GM19324 (cell line): ENCODE measurements at regions not wholly inside any gene's neighbourhood (a gene's known extent, or its start where the extent isn't known, plus 50 kb on each side); places are given as distances from the start of the nearest gene placed in this dataset.
"Not testable (repeated sequence)": the region's sequence is repeated elsewhere in the genome, so short reads cannot be mapped to it uniquely, and the experiment has no call there.

ENCODE experiments used
- ATAC-seq: cut with Tn5 transposase; IDR thresholded peaks from one replicate; pipeline ENCODE4 v1.9.1; 2021; ENCODE audit warnings: mild to moderate bottlenecking, moderate library complexity; ENCODE audit not compliant: unreplicated experiment, low FRiP score

DNA sequence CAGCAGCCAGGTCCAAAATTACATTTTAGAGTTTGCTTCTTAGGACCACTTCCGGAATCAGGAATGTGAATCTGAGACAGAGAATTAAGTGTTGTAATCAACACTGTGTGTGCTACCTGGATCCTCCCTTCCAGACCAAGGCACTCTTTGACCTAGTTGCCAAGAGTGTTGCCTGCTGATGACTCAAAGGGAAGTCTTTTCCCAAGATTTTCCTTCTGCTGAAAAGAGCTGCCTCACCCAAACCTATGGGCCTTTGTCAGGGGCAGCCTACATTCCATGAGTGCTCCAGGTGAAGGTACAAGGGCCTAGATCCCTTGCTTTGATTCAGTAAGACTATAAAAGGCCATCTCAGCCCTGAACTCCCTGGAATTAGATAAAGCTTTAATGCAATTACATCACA is 712.5 kb upstream of the ANKRD30A start:
- no peak for ATAC-seq

DNA sequence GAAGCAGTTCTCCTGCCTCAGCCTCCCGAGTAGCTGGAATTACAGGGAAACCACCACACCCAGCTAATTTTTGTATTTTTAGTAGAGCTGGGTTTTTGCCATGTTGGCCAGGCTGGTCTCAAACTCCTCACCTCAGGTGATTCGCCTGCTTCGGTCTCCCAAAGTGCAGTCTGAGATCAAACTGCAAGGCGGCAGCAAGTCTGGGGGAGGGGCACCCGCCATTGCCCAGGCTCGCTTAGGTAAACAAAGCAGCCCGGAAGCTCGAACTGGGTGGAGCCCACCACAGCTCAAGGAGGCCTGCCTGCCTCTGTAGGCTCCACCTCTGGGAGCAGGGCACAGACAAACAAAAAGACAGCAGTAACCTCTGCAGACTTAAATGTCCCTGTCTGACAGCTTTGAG is 725.2 kb upstream of the ANKRD30A start:
- not testable (repeated sequence) for ATAC-seq

DNA sequence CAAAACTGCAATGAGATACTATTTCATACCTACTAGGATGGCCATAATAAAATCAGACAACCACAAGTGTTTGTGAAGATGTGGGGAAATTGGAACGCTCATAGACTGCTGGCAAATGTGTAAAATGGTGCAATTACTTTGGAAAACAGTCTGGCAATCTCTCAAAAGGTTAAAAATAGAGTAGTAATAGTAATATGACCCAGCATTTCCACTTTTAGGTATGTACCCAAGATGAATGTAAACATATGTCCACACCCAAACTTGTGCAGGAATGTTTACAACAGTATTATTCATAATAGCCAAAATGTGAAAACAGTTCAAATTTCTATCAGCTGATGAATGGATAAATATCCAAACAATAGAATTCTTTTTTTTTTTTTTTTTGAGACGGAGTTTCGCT is 731.6 kb upstream of the ANKRD30A start:
- no peak for ATAC-seq

DNA sequence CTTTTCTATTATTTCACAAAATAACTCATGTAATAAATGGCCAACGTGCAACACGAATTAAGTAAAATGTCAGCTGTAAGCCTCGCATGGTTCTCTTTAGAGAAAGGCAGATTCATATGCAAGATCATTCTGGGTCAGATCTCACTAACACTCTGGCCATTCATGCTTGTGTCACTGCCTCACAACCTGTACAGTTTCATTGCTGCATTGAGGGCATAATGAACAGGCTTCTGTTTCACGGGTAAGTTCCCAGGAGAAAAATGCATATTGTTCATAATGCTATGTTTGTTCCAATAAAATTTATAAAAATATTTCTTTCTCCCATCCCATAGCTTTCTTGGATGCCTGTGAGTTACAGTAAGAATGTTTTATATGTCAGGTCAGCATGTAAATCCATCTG is 734.0 kb upstream of the ANKRD30A start:
- ATAC-seq = no peak

DNA sequence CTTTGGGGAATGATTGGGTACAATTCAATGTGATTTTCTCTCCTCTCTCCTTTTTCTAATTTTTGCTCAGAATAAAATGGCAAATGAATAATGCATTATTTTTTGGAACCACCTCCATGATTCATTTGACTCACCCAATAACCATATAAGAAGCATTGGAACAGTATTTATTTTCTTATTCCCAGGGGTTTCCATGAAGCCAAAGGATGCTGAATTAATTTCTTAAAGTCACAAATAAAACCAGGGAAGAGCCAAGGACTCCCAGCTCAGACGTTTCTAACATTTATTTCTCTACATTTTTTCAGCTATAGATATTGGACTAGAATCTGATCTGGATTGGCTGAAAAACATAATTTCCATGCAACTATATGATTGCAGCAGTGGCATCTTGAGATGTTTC is 735.2 kb upstream of the ANKRD30A start:
- no peak for ATAC-seq

DNA sequence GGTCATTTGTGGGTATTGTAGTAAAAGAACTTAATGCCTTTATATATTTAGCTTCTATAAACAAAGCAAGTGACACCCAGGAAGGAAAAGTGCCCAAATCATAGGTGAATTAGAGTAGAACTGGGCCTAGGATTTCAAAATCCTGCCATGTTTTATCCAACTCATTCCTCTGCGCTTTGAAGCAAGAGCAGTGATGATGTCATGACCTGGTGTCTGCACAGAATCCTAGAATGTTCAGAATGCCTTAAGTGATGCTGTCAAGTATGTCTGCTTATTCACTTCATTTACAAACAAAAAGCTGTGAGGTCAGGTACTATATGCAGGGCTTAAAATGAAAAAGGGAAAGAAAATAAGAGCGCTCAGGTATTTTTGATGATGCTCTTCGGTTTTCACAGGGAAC is 737.2 kb upstream of the ANKRD30A start:
- no peak for ATAC-seq

- ATAC-seq = no peak
Observed at GRCh38 chr10:36385693-36386092, 739.7 kb upstream of the ANKRD30A start.

DNA sequence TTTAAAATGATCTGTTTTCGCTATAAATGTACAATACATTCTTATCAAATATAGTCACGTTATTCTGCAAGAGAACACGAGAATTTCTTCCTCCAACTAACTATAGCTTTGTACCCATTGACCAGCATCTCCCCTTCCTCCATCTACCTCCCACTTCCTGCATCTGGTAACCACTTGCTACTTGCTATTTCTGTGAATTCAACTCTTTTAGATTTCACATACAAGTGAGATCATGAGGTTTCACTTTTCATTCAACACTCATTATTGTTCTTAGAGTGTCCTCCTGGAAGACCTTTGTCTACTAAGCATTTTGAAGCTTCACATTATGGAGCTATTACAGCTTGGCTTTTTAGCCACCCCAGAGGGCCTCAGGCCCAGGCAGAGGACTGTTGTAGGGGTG is 741.3 kb upstream of the FZD8 start:
- no peak for ATAC-seq

DNA sequence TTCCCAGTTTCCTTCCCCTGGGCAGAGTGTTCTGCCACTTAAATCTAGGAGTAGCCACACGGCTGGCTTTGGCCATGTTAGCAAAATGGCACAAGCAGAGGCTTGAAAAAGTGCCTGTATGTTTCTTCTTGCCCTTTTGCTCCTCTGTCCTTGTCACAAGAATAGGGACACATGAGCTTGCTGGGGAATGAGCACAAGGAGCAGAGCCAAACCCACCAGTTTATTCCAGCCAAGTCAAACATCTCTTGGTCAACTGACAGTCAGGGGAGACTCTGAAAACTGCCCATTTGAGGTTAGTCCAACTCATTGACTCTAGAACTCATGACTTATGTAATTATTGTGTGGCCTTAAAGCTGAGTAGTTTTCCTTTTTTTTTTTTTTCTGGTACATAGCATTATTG is 739.7 kb upstream of the FZD8 start:
- ATAC-seq = no peak

DNA sequence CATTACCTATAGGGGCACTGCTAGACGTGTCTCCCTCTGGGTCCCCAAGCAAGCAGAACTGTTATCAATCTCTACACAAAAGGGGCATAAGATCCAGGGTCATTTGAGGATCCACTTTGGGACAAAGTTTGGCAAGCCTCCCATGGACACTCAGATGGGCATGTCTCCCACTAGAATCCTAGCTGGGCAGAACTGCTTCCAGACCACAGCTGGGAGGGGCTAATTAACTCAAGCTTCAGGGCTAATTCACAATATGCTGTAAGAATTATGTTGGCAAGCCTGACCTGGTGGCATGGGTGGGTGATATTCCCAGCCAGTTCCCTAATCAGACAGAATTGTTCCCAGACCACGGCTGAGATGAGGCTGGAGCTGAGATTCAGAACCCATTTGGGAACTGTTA is 738.4 kb upstream of the FZD8 start:
- ATAC-seq = no peak

DNA sequence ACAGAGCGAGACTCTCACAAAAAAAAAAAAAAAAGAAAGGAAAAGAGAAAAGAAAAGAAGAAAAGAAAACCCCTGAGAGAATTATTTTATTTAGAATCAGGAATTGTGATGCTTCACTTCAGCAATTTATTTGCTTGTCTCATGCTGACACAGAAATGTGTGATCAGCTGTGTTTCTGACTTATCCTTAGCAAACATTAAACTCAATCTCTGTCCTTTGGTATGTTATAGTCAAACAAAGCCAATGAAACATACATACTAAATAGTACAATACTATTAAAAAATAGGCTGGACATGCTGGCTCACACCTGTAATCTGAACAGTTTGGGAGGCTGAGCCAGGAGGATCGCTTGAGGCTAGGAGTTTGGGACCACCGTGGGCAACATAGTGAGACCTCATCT is 733.0 kb upstream of the FZD8 start:
- no peak for ATAC-seq

DNA sequence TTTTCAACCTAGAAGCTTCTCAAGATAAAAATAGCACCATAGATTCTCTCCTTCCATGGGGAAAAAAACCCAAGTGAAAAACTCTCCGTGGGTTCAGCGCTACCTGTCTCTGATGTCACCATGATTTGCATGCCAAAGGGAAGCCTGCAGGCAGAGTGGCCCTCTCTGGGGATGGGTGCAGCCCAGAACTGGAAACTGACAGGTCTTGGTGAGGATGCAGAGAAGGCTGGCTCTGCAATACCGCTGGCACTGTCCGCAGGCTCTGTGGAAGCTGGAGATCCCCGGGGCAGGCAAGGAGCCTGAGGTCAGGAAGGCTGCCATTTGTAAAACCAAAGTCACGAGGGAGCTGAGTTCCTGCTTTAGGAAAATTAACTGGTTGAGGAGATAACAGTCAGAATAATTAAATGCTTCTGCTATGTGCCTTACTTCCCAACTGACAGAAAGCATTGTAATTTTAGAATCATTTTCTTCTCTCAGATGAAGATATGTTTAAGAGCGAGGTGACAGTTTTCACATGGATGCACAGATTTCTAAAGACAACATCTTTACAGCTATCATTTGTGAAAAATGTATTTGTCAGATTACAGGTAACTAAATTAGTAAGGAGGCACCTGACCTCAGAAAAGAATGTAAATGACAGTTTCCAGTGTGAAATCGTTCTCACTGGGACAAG is 731.5 kb upstream of the FZD8 start:
- ATAC-seq = no peak

DNA sequence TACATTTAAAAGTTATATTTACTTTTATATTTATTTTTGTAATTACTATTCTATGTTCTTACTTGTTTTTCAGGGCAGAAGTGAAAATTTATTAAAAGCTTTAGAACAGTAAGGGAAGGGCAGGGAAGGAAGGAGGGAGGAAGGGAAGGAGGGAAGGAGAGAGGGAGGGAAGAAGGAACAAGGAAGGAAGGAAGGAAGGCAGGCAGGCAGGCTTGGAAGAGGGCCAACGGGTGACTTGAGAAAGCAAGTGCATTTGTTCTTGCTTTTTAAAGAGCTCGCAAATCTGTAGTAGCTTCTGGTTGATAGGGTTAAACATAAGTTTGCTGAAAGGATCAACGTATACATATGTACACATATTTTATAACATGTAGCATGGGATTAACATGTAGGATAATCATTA is 725.3 kb upstream of the FZD8 start:
- no peak for ATAC-seq

GRCh38 chr10:36366843-36367242 is 724.7 kb upstream of the FZD8 start:
- no peak for ATAC-seq

DNA sequence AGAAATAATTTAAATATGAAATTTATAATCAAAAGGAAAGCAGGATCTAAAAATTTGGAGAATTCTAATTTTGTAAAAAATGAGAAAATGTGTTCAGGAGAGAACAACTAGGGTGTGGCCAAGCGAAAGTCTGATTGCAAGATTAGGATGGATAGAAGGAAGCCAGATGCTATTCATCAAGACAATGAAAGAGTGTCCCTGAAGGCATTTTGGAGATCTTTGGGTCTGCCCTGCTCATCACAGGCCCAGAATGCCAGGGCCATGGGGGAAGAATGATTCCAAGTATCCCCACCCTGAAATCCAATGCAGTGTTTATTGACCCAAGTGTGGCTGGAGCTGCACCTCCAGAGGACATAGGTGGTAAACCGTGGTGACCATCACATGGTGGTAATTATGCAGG is 724.0 kb upstream of the FZD8 start:
- no peak for ATAC-seq

DNA sequence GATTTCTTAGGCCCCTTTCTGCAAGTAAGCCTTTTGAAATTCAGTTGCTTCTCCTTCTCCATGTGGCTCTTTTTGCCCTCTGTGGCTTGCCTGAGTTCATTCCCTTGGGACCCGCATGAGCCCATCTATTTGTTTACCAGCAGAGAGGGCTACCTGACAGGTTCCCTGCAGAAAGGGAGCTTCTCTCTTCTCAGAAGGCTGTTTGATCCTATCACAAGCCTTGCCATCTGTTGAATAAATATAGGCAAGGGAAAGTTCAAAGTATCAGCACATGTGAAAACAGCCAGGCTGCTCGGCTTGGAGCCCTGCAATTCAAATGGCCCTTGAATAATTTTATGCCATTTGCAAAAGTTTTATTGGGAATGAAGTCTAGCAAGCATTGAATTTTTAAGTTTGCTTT is 720.2 kb upstream of the FZD8 start:
- ATAC-seq = no peak

GRCh38 chr10:36358736-36359135 is 716.6 kb upstream of the FZD8 start:
- no peak for ATAC-seq

- ATAC-seq = no peak
Observed at GRCh38 chr10:36354633-36355032, 712.5 kb upstream of the FZD8 start.

GRCh38 chr10:36351159-36351558 is 709.1 kb upstream of the FZD8 start:
- no peak for ATAC-seq

- ATAC-seq = no peak
Observed at GRCh38 chr10:36349445-36350078, 707.5 kb upstream of the FZD8 start.

DNA sequence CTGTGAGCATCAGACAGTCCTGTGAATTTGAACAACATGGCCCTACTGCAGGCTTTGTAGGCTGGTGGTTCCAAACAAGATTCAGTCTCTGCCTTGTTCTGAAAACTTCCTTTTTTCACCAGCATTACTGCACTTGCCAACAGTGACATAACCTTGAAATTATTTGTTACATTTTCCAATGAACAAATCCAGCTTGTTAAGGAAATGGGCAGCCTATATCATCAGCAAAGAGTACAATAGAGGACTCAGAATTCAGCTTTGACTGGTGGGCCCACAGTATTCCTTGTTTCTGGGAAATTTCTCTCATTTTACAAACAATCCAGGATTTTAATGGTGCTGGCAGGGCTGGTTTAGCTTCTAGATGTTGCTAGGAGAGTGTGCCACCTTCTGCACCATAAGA is 703.7 kb upstream of the FZD8 start:
- ATAC-seq = no peak

GRCh38 chr10:36345175-36345533 is 703.1 kb upstream of the FZD8 start:
- no peak for ATAC-seq
